Muscle of leg (tissue), 3 donors: ENCODE measurements at regions not wholly inside any gene's neighbourhood (a gene's known extent, or its start where the extent isn't known, plus 50 kb on each side); places are given as distances from the start of the nearest gene placed in this dataset.

Source experiments
- DNase-seq: peaks from one replicate; pipeline ENCODE4 v3.0.0; 2013
- H3K27ac ChIP-seq: one replicate; pipeline ENCODE4 v1.5.1; 2013; ENCODE audit warnings: mild to moderate bottlenecking, low read length, control low read depth
- H3K27me3 ChIP-seq: one replicate; pipeline ENCODE4 v1.6.1; 2013; ENCODE audit warnings: low read length; ENCODE audit not compliant: control insufficient read depth, insufficient read depth
- H3K36me3 ChIP-seq: one replicate; pipeline ENCODE4 v1.6.1; 2013; ENCODE audit warnings: low read length; ENCODE audit not compliant: control insufficient read depth, insufficient read depth
- H3K4me1 ChIP-seq: one replicate; pipeline ENCODE4 v1.6.1; 2013; ENCODE audit warnings: low read length; ENCODE audit not compliant: control insufficient read depth, insufficient read depth
- H3K4me3 ChIP-seq: one replicate; pipeline ENCODE4 v1.5.1; 2013; ENCODE audit warnings: low read length, control low read depth
- H3K9me3 ChIP-seq: replicated peaks from 2 replicates; pipeline ENCODE4 v1.6.1; 2013; ENCODE audit warnings: low read depth, low read length; ENCODE audit not compliant: control insufficient read depth
- WGBS: methylation state at CpG from one replicate; pipeline ENCODE4 v1.1.5; 2013; ENCODE audit warnings: missing lambda C conversion rate; ENCODE audit not compliant: insufficient coverage; 5-methylcytosine and 5-hydroxymethylcytosine counted together

DNA sequence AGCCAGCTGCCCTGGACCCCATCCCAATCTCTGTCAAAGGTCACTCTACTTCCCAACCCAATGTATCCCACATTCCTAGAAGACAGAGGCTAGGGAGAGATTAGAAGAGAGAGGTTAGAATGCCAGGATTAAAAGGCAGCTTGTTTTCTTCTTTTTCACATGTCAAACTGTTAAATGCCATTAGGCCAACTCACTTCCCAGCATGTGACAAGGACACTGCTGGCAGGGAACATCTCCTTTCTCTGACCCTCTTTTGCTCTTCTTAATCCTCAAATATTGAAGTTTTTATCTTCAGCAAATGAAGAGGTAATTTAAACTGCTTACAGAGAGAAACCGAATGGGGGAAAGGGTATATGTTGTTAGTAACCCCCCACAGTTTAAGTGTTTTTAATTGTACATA is 89.1 kb downstream of the BBS10 start:
- Histone ChIP-seq H3K4me3 (no peak overlapping the region), H3K27ac (no peak overlapping the region), H3K4me1 (peaks cover 2% of the 10 kb centered on the region), H3K36me3 (no peaks in the 10 kb centered on the region), H3K9me3 (no peaks in the 10 kb centered on the region), H3K27me3 (no peaks in the 10 kb centered on the region)
- WGBS = no CpG with 5 or more reads among the region's 1 CpG
- DNase-seq = peak; percentile 7

DNA sequence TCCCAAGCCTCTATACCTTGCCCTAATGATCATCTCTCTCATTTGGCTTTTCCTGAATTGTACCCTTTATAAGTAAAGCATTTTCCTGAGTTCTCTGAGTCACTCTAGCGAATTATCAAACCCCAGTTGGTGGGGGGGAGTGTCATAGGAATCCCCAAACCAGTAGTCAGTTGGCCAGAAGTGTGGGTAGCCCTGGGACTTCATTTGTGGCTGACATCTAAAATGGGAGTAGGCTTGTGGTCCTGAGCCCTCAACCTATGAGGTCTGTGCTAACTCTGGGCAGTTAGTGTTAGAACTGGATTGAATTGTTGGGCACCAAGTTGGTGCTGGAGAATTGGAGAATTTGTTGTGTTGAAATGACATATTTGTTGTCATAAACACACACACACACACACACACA is 91.3 kb downstream of the BBS10 start:
- Histone ChIP-seq H3K9me3 (no peaks in the 10 kb centered on the region), H3K27ac (no peak overlapping the region), H3K4me3 (no peak overlapping the region), H3K36me3 (no peaks in the 10 kb centered on the region), H3K4me1 (peaks cover 2% of the 10 kb centered on the region), H3K27me3 (no peaks in the 10 kb centered on the region)
- WGBS = no CpG with 5 or more reads among the region's 1 CpG
- DNase-seq = no peak

DNA sequence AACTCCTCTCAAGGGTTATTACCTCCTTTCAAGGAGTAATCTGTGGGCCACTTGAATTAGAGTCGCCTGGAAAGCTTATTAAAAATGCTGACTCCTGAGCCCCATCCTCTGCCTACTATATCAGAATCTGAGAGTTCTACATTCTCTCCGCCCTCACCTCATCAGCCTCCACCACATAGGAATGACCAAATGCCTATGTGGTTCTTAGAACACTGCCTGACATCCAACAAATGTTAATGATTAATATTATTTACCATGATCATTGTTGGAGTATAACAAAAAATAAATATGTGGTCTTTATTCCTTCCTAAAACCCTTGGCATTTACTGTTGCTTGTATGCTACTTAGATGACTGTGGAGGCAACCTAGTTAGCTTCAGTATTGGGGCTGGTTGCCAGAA is 91.9 kb downstream of the BBS10 start:
- WGBS = 100% methylated on average over 1 of the region's 2 CpGs
- H3K36me3 ChIP-seq = no peaks in the 10 kb centered on the region
- peaks cover 2% of the 10 kb centered on the region for H3K4me1 ChIP-seq
- no peak for DNase-seq
- H3K9me3 ChIP-seq = no peaks in the 10 kb centered on the region
- H3K27ac ChIP-seq = no peak overlapping the region
- no peaks in the 10 kb centered on the region for H3K27me3 ChIP-seq
- H3K4me3 ChIP-seq = no peak overlapping the region

DNA sequence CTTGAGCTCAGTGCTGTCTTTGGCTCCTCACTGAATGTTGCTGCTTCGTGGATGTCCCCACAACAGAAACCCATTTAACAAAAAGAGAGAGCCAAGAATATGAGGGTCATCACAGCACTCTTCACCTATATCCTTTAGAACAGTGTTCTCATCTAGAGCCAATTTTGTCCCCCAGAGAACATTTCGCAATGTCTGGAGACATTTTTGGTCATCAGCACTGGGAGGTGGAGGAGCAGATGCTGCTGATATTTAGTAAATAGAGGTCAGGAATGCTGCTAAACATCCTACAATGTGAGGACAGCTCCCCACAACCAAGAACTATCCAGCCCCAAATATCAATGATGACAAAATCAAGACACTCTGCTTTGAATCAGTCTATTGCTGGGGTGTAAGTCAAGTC is 92.5 kb downstream of the BBS10 start:
- H3K27ac ChIP-seq = no peak overlapping the region
- WGBS = 60% methylated on average over 1 of the region's 2 CpGs
- H3K9me3 ChIP-seq = no peaks in the 10 kb centered on the region
- H3K27me3 ChIP-seq = no peaks in the 10 kb centered on the region
- peaks cover 2% of the 10 kb centered on the region for H3K4me1 ChIP-seq
- H3K4me3 ChIP-seq = no peak overlapping the region
- DNase-seq = peak; percentile 14
- no peaks in the 10 kb centered on the region for H3K36me3 ChIP-seq

DNA sequence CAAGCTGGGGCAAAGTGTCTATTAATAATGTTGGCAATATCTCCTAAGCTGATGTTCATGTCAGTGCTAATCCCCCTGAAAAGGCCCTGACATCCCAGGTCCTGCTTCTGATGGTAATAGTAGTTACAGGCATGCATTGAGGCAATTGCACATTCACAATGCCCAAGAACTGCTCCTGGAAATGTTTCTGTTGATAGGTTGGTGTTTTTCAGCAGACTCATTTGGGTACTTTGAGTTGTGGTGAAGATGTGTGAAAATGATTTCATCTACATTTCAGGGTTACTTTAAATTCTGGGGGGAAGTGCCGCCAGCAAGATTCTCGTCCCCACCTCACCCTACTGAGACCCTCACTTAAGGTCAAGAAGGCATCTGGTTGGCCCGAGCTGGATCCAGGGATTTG is 92.9 kb downstream of the BBS10 start:
- whole genome bisulfite sequencing = 62% methylated on average over 3 of the region's 3 CpGs
- Histone ChIP-seq H3K36me3 (no peaks in the 10 kb centered on the region), H3K27me3 (no peaks in the 10 kb centered on the region)

DNA sequence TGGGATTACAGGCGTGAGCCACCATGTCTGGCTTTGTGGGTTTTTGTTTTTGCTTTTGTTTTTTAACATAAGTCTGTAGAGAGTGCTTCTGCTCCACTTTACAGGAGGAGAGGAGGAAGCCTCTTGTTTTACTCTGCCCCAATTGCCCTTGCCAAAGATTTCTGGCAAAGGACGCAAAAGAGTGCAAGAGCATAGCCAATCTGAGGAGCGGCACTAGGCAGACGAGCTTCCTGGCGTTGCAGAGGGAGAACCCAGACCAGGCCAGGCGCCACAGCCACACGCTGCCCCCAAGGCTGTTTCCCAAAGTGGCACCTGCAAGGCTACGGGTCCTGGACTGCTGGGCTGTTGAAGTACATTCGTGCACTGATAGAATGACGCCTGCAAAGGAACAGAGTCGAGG is 96.2 kb downstream of the BBS10 start:
- 87% methylated on average over 9 of the region's 11 CpGs for WGBS
- Histone ChIP-seq H3K4me1 (no peaks in the 10 kb centered on the region), H3K36me3 (no peaks in the 10 kb centered on the region), H3K27me3 (no peaks in the 10 kb centered on the region), H3K27ac (no peak overlapping the region), H3K4me3 (no peak overlapping the region), H3K9me3 (no peaks in the 10 kb centered on the region)
- DNase-seq = no peak

More for the DNA sequence above, 92.9 kb downstream of the BBS10 start:
- Histone ChIP-seq H3K4me3 (no peak overlapping the region), H3K9me3 (no peaks in the 10 kb centered on the region), H3K27ac (no peak overlapping the region), H3K4me1 (peaks cover 2% of the 10 kb centered on the region)
- DNase-seq = no peak

DNA sequence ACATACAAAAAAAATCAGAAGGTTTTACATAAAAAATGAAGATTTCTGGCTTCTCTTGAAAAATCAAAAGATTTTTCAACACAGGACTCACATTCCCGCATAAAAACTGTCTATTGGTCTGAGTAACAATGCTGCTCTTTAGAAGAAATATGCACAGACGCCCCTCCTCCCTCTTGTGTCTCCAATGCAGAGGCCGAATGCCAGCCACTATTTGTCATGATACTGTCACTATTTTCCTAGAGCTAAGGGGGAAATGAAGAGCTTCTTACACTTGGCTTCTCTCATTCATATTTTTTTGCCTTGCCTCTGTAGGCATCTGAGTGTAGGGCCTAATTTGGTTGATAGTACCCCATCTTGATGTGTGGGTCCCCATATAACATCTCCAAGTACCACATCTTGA is 98.0 kb downstream of the BBS10 start:
- no CpG with 5 or more reads among the region's 3 CpGs for WGBS
- Histone ChIP-seq H3K4me3 (no peak overlapping the region), H3K27ac (no peak overlapping the region), H3K4me1 (peaks cover 5% of the 10 kb centered on the region), H3K36me3 (no peaks in the 10 kb centered on the region), H3K27me3 (no peaks in the 10 kb centered on the region), H3K9me3 (no peaks in the 10 kb centered on the region)
- no peak for DNase-seq

DNA sequence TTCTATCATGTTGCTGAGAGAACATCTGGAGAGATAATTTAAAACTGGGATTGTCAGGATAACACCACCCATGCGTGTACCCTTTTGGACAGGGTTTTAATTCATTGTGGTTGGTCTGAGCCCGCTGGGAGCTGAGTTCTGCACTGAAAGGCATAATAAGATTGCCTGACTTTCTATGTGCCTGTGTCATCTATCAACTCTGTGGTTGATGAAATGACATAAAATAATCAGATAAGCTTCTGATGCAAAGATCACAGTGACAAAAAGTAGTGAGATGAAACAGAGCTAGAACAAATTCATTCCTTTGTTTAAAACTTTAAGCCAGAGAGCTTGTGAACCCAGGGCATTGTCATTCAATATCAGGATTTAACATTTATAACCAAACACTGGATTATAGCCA is 98.7 kb downstream of the BBS10 start:
- WGBS = 90% methylated on average over 2 of the region's 2 CpGs
- no peaks in the 10 kb centered on the region for H3K36me3 ChIP-seq
- no peak overlapping the region for H3K27ac ChIP-seq
- no peaks in the 10 kb centered on the region for H3K9me3 ChIP-seq
- H3K4me3 ChIP-seq = no peak overlapping the region
- H3K4me1 ChIP-seq = peaks cover 5% of the 10 kb centered on the region
- DNase-seq = no peak
- no peaks in the 10 kb centered on the region for H3K27me3 ChIP-seq

DNA sequence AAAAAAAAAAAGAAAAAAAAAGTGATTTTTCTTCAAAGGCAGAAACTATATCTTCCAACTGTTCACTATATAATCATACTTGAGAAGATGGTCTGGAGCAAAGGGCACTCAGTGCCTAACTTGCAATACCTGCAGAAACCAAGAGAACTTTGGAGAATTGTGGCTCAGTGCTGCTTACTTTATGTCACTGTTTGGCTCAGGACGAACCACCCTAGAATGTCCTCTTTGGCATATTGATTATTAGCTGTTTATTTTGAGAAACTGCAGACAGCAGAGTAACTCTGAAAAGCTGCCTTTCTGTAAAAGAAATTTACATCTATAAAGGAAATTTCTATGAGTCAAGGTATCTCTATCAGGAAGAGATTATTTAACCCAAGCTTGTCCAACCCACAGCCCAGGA is 100.2 kb downstream of the BBS10 start:
- no CpG with 5 or more reads among the region's 1 CpG for WGBS
- Histone ChIP-seq H3K4me1 (peaks cover 5% of the 10 kb centered on the region), H3K27me3 (no peaks in the 10 kb centered on the region), H3K4me3 (no peak overlapping the region), H3K27ac (no peak overlapping the region), H3K36me3 (no peaks in the 10 kb centered on the region), H3K9me3 (no peaks in the 10 kb centered on the region)
- no peak for DNase-seq

DNA sequence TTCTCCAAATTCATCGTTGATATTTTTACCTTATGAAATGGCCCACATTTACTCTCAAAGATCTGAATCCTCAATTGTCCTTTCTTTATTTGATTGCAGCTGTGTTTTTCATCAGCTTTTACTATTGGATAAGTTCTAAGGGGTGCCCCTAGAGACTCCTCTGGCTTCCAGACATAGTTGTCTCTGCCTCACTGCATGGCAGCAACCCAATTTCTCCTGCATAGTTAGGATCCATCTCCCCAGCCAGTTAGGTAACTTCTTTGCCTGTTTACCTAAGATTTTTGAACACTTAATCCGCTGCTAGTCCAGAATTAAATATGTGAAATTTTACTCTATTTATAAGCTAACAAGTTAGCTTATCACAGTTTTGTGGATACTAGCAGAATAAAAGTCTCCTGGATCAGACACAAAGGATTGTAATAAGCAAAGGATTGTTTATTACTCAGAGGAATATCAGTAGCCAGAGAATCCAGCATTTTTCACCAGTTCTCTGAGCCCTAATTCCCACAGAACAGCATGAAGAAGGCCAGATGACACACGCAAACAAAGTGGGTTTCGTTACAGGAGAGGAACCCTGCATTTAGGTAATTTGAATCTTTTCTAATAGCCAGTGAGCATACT is 101.1 kb downstream of the BBS10 start:
- DNase-seq = peak; percentile 83
- no peak overlapping the region for H3K27ac ChIP-seq
- H3K4me3 ChIP-seq = no peak overlapping the region

DNA sequence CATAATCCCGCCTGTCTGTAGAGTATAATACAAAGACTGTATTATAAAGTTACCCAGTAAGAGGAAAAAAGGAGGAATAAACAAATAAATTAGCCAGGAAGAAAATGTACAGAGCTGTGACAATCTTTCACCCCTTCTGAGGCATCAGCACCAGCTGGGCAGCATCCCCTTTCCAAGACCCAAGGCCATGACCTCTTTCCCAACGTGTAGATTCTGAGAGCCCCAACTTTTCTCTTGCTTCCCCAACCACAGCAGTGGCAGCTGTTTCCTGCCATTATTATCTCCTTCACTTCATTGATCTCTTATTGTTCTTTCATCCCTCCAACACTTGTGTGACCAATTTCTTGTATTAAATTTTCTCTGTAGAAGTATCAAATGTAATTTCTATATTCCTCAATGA is 101.6 kb downstream of the BBS10 start:
- peaks cover 5% of the 10 kb centered on the region for H3K4me1 ChIP-seq
- DNase-seq = no peak
- no peaks in the 10 kb centered on the region for H3K9me3 ChIP-seq
- no peaks in the 10 kb centered on the region for H3K36me3 ChIP-seq
- no peaks in the 10 kb centered on the region for H3K27me3 ChIP-seq
- H3K27ac ChIP-seq = no peak overlapping the region
- H3K4me3 ChIP-seq = no peak overlapping the region
- WGBS = 13% methylated on average over 1 of the region's 2 CpGs

More for the DNA sequence above, 101.1 kb downstream of the BBS10 start:
- no peaks in the 10 kb centered on the region for H3K36me3 ChIP-seq
- no peaks in the 10 kb centered on the region for H3K9me3 ChIP-seq
- no CpG with 5 or more reads among the region's 4 CpGs for WGBS
- H3K4me1 ChIP-seq = peaks cover 5% of the 10 kb centered on the region
- no peaks in the 10 kb centered on the region for H3K27me3 ChIP-seq
